Nephron progenitor cell (in vitro differentiated cells): ENCODE measurements at regions not wholly inside any gene's neighbourhood (a gene's known extent, or its start where the extent isn't known, plus 50 kb on each side); places are given as distances from the start of the nearest gene placed in this dataset.
"Not testable (repeated sequence)": the region's sequence is repeated elsewhere in the genome, so short reads cannot be mapped to it uniquely, and the experiment has no call there.

Source experiments
- DNase-seq: peaks from one replicate; pipeline ENCODE4 v3.0.0; 2021
- H3K27ac Mint-ChIP-seq: 2 replicates; pipeline ENCODE4 v1.8.0; 2021; ENCODE audit warnings: mild to moderate bottlenecking, moderate library complexity, mixed read lengths
- H3K27me3 Mint-ChIP-seq: 2 replicates; pipeline ENCODE4 v1.8.0; 2021; ENCODE audit warnings: mild to moderate bottlenecking, low read depth, mixed read lengths; ENCODE audit not compliant: poor library complexity
- H3K36me3 Mint-ChIP-seq: 2 replicates; pipeline ENCODE4 v1.8.0; 2021; ENCODE audit warnings: low read depth, mixed read lengths
- H3K4me1 Mint-ChIP-seq: 2 replicates; pipeline ENCODE4 v1.8.0; 2021; ENCODE audit warnings: mixed read lengths
- H3K4me3 Mint-ChIP-seq: 2 replicates; pipeline ENCODE4 v1.8.0; 2021; ENCODE audit warnings: mild to moderate bottlenecking, moderate library complexity, mixed read lengths
- H3K9me3 Mint-ChIP-seq: 2 replicates; pipeline ENCODE4 v1.8.0; 2021; ENCODE audit warnings: mild to moderate bottlenecking, moderate library complexity, mixed read lengths
- CTCF ChIP-seq: fragments of 200-600 bp; sonication (generic); IDR thresholded peaks from 2 replicates; pipeline ENCODE4 v1.5.0; 2021; ENCODE audit warnings: antibody characterized with exemption

DNA sequence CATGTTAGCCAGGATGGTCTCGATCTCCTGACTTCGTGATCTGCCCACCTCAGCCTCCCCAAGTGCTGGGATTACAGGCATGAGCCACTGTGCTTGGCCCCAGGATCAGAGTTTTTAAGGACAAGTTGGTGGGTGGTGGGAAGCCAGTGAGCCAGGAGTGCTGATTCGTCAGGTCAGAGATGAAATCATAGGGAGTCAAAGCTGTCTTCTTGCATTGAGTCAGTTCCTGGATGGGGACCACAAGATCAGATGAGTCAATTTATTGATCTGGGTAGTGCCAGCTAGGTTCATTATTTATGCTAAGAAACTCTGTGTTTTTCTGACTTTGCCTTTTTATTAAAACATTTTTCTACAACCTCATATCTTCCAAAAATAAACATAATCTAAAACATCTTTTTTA is 423.8 kb downstream of the ARL4A start:
- H3K9me3 Mint-ChIP-seq = peaks cover 16% of the 10 kb centered on the region
- no peak for DNase-seq
- peaks cover 10% of the 10 kb centered on the region for H3K4me1 Mint-ChIP-seq
- TF ChIP-seq CTCF = no peak
- H3K27ac Mint-ChIP-seq = no peak overlapping the region
- H3K4me3 Mint-ChIP-seq = no peak overlapping the region
- no peaks in the 10 kb centered on the region for H3K27me3 Mint-ChIP-seq
- peaks cover 4% of the 10 kb centered on the region for H3K36me3 Mint-ChIP-seq

DNA sequence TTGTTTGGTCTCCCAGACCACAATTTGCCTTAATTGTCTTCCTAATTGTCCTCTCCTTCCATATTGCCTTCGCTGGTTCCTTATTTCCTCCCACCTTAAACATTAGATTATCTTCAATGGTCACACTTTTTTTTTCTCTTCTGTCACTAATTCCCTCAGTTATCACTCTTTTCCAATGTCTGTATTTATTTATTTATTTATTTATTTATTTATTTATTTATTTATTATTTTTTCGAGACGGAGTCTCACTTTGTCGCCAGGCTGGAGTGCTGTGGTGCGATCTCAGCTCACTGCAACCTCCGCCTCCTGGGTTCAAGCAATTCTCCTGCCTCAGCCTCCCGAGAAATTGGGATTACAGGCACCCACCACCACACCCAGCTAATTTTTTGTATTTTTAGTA is 426.8 kb downstream of the ARL4A start:
- H3K9me3 Mint-ChIP-seq = peaks cover 20% of the 10 kb centered on the region
- DNase-seq, H3K27ac Mint-ChIP-seq, H3K36me3 Mint-ChIP-seq, H3K27me3 Mint-ChIP-seq, H3K4me1 Mint-ChIP-seq, H3K4me3 Mint-ChIP-seq: not testable (repeated sequence)

DNA sequence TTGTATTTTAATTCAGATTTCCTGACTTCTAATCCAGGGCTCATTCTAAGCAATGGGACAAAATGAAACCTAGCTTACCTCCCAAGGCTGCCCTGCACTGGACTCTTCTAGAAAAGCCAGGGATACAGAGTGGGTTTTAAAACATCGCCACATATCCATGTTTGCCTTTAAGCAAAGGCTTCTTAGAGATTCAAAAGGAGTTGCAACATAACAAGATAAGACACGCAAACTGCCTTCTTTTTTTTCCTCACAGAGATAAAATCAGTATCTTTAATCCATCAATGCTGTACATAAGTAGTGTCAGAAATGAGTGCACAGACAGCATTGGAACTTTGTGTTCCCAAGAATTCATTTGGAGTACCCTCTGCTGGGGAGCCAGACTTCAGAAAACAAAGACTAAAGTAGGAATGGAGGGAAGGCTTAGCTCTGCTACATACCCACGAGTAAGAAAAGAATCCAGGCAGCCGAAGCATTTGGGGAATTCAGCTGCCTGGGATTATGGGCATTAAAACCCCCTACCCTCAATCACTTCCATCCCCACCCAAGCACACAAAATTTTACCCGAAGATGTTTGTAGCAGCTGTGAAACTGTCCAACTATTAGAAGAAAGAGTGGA is 427.8 kb downstream of the ARL4A start:
- no peak for DNase-seq
- TF ChIP-seq CTCF = no peak
- Mint-ChIP-seq H3K4me1 (peaks cover 10% of the 10 kb centered on the region), H3K36me3 (peaks cover 4% of the 10 kb centered on the region), H3K9me3 (peaks cover 18% of the 10 kb centered on the region), H3K27ac (no peak overlapping the region), H3K27me3 (no peaks in the 10 kb centered on the region), H3K4me3 (no peak overlapping the region)

GRCh38 chr7:13115855-13116254 is 428.4 kb downstream of the ARL4A start:
- Mint-ChIP-seq H3K27me3 (no peaks in the 10 kb centered on the region), H3K4me1 (peaks cover 10% of the 10 kb centered on the region), H3K27ac (no peak overlapping the region), H3K36me3 (peaks cover 4% of the 10 kb centered on the region), H3K4me3 (no peak overlapping the region), H3K9me3 (peaks cover 24% of the 10 kb centered on the region)
- no peak for TF ChIP-seq CTCF
- DNase-seq = no peak

DNA sequence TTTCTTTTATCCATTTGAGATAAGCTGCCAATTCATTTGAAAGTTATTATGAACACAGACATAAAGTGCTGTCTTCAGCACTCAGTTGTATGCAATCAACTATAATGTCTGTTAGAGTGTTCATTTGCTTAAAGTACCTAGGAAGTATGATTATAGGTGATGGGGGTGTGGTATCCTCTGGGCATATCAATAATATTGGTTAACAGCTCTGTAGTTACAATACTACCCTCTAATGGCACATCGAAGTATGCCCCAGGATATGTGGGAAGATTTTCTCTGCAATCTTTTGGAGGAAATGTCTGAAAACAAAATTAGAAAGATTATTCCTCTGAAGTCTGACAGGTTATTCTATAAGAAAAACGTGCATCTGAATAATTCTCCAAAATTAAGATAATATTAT is 429.7 kb downstream of the ARL4A start:
- Mint-ChIP-seq H3K27ac (no peak overlapping the region), H3K9me3 (peaks cover 33% of the 10 kb centered on the region), H3K4me3 (no peak overlapping the region), H3K36me3 (peaks cover 4% of the 10 kb centered on the region), H3K4me1 (peaks cover 10% of the 10 kb centered on the region), H3K27me3 (no peaks in the 10 kb centered on the region)
- DNase-seq = no peak
- TF ChIP-seq CTCF = peak; percentile 35

DNA sequence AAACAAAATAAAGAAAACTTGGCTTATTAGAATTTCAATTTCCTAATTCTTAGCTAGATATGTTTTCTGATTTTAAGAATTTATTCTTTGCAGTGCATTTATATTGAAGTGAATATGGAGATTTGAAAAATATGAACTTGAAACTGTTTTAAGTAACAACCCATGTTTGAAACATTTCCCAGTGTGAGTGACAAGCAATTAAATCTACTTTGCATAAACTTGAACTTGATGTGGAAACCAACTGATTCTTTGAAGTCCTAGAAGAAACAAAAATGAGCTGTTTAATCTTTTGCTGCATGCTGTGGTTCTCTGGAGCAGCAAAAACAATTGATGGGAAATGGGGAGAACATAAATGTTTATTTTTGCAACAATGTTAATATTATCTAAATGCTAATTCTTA is 430.2 kb downstream of the ARL4A start:
- peaks cover 8% of the 10 kb centered on the region for H3K36me3 Mint-ChIP-seq
- no peak overlapping the region for H3K27ac Mint-ChIP-seq
- no peaks in the 10 kb centered on the region for H3K27me3 Mint-ChIP-seq
- no peak for TF ChIP-seq CTCF
- peaks cover 36% of the 10 kb centered on the region for H3K9me3 Mint-ChIP-seq
- H3K4me3 Mint-ChIP-seq = no peak overlapping the region
- H3K4me1 Mint-ChIP-seq = peaks cover 10% of the 10 kb centered on the region
- DNase-seq = no peak

DNA sequence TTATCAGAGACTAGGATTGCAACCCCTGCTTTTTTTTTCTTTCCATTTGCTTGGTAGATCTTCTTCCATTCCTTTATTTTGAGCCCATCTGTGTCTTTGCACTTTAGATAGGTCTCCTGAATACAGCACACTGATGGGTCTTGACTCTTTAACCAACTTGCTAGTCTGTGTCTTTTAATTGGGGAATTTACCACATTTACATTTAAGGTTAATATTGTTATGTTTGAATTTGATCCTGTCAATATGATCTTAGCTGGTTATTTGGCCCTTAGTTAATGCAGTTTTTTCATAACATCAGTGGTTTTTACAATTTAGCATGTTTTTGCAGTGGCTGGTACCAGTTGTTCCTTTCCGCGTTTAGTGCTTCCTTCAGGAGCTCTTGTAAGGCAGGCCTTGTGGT is 437.2 kb downstream of the ARL4A start:
- not testable (repeated sequence) for H3K27ac Mint-ChIP-seq, H3K4me1 Mint-ChIP-seq, DNase-seq, H3K4me3 Mint-ChIP-seq, H3K27me3 Mint-ChIP-seq
- Mint-ChIP-seq H3K36me3 (peaks cover 23% of the 10 kb centered on the region), H3K9me3 (peaks cover 57% of the 10 kb centered on the region)
